OCI-LY3 (cell line): ENCODE measurements at regions not wholly inside any gene's neighbourhood (a gene's known extent, or its start where the extent isn't known, plus 50 kb on each side); places are given as distances from the start of the nearest gene placed in this dataset.

Experiments
- CTCF ChIP-seq: fragments of 200-600, 300-600 bp; sonication (generic); IDR thresholded peaks from 2 replicates; pipeline ENCODE4 v1.5.1; 2014; ENCODE audit warnings: antibody characterized with exemption, low read length, low read depth
- EZH2phosphoT487 ChIP-seq: fragments of 200-600 bp; shearing (Covaris generic); IDR thresholded peaks from 2 replicates; pipeline ENCODE4 v1.6.1; 2018; ENCODE audit warnings: antibody characterized with exemption, mixed run types, low read depth

DNA sequence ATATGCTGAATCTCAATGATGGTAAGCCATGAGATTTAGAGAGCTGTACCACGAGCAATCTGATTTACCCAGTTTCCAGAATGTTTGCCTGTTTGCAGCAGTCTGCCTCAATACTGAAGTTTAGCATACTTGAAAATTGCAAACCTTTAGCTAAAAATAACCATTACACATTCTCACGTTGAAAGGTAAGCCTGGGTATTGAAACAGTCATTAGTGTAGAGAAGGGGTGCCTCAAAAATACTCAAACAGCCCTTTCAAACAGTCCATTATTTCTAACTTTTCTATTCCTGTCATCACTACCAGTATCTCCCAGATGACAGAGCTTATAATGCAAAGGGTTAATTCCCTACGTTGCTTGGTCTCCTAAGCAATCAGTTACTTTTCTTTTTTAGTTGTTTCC is 111.8 kb upstream of the MBNL1 start:
- TF ChIP-seq EZH2phosphoT487 (no peak), CTCF (no peak)
